Transverse colon (tissue), 4 donors: ENCODE measurements at regions not wholly inside any gene's neighbourhood (a gene's known extent, or its start where the extent isn't known, plus 50 kb on each side); places are given as distances from the start of the nearest gene placed in this dataset.

Source experiments
- EP300 ChIP-seq: sonication (generic); formaldehyde crosslinking; IDR thresholded peaks from one replicate; pipeline ENCODE4 v1.6.1; 2017; ENCODE audit warnings: antibody characterized with exemption, low read depth
- POLR2A ChIP-seq: fragments of 450-650 bp; IDR thresholded peaks from one replicate; pipeline ENCODE4 v1.6.1; 2016; ENCODE audit warnings: antibody characterized with exemption, mild to moderate bottlenecking, moderate library complexity
- POLR2AphosphoS5 ChIP-seq, 3 donors: sonication (generic); formaldehyde crosslinking; IDR thresholded peaks; one replicate each; pipeline ENCODE4 v1.6.1; 2016; ENCODE audit warnings: antibody characterized with exemption in 3 of 3
- TF ChIP-seq, protein P1 (sequence below), 5 experiments: fragments of 200-600 bp in 3 of 5; fragments of 450-650 bp in 2 of 5; sonication (generic) in 3 of 5; IDR thresholded peaks; 1 replicate in 2 of 5; 2 replicates in 3 of 5; pipeline ENCODE4 v1.5.1; 2016 to 2017; ENCODE audit warnings: antibody characterized with exemption in 5 of 5, inconsistent platforms in 3 of 5, mild to moderate bottlenecking in 2 of 5, moderate library complexity in 1 of 5

DNA sequence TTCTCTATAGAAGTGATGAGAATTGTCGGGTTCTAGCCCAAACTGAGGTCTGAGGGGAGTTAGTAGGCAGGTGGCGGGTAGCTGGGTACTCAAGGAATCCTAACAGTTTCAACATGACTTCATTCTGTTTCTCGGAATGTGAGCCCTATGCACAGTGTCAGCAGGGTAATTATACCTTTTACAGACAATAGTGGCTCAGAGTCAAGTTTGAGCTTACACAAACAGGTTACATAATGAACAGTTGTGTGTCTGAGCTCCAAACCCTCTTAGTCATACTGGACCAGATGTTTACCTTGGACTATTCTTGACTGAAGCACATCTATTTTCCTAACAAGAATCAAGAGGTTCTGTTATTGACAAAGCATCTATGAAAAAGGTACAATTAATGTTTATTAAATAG lies 1066.7 kb upstream of the PCDH20 start:
- TF ChIP-seq, protein P1, sequence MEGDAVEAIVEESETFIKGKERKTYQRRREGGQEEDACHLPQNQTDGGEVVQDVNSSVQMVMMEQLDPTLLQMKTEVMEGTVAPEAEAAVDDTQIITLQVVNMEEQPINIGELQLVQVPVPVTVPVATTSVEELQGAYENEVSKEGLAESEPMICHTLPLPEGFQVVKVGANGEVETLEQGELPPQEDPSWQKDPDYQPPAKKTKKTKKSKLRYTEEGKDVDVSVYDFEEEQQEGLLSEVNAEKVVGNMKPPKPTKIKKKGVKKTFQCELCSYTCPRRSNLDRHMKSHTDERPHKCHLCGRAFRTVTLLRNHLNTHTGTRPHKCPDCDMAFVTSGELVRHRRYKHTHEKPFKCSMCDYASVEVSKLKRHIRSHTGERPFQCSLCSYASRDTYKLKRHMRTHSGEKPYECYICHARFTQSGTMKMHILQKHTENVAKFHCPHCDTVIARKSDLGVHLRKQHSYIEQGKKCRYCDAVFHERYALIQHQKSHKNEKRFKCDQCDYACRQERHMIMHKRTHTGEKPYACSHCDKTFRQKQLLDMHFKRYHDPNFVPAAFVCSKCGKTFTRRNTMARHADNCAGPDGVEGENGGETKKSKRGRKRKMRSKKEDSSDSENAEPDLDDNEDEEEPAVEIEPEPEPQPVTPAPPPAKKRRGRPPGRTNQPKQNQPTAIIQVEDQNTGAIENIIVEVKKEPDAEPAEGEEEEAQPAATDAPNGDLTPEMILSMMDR (IDR thresholded peaks at IDR 0.05), result no peak
- TF ChIP-seq POLR2A, result no peak
- TF ChIP-seq EP300, result no peak
- no peak for TF ChIP-seq POLR2AphosphoS5 (IDR thresholded peaks at IDR 0.05)
